ENCODE measurements at regions not wholly inside any gene's neighbourhood (a gene's known extent, or its start where the extent isn't known, plus 50 kb on each side); places are given as distances from the start of the nearest gene placed in this dataset.

GRCh38 chr3:8197384-8197783 lies 304.2 kb upstream of the LMCD1 start:
- TF ChIP-seq RXRA (IDR thresholded peaks at IDR 0.05) (no peak), CTCF (IDR thresholded peaks at IDR 0.05; ENCODE audit: low read depth, low read length, missing input control) (no peak)
